Kidney epithelial cell (primary cell): ENCODE measurements at regions not wholly inside any gene's neighbourhood (a gene's known extent, or its start where the extent isn't known, plus 50 kb on each side); places are given as distances from the start of the nearest gene placed in this dataset.
"Not testable (repeated sequence)": the region's sequence is repeated elsewhere in the genome, so short reads cannot be mapped to it uniquely, and the experiment has no call there.

Experiments used
- DNase-seq: peaks from one replicate; pipeline ENCODE4 v3.0.0-alpha.2; 2010; ENCODE audit warnings: low read depth
- H3K27me3 ChIP-seq: 2 replicates; pipeline ENCODE4 v1.6.0; 2011; ENCODE audit warnings: low read length; ENCODE audit not compliant: control insufficient read depth, insufficient read depth
- H3K36me3 ChIP-seq: 2 replicates; pipeline ENCODE4 v1.5.1; 2011; ENCODE audit warnings: low read length; ENCODE audit not compliant: control insufficient read depth, insufficient read depth
- H3K4me3 ChIP-seq: 2 replicates; pipeline ENCODE4 v1.5.1; 2011; ENCODE audit warnings: low read depth, mild to moderate bottlenecking, control low read depth, low read length
- TF ChIP-seq, protein P1 (sequence below): IDR thresholded peaks from 2 replicates; pipeline ENCODE4 v1.5.1; 2011; ENCODE audit warnings: mild to moderate bottlenecking, moderate library complexity, low read length, control low read depth, inconsistent platforms; ENCODE audit not compliant: insufficient read depth, poor library complexity, severe bottlenecking

DNA sequence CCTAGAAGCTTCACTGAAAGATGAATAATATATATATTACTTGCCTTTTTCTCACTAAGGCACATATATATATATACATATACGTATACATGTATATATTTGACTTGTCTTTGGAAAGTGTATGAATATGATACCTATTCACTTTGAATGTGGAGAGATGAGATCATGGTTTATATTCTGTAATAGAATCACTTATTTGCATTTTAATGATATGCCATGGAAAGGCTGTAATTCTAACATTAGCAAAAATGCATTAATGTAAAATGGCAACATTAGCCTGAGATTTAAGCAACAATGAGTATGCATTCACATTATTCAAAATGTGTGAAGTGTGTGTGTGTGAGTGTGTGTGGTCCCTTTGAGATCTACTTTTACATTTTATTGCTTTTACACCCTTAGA is 54.5 kb upstream of the PRKD1 start:
- no peaks in the 10 kb centered on the region for H3K36me3 ChIP-seq
- TF ChIP-seq, protein P1, sequence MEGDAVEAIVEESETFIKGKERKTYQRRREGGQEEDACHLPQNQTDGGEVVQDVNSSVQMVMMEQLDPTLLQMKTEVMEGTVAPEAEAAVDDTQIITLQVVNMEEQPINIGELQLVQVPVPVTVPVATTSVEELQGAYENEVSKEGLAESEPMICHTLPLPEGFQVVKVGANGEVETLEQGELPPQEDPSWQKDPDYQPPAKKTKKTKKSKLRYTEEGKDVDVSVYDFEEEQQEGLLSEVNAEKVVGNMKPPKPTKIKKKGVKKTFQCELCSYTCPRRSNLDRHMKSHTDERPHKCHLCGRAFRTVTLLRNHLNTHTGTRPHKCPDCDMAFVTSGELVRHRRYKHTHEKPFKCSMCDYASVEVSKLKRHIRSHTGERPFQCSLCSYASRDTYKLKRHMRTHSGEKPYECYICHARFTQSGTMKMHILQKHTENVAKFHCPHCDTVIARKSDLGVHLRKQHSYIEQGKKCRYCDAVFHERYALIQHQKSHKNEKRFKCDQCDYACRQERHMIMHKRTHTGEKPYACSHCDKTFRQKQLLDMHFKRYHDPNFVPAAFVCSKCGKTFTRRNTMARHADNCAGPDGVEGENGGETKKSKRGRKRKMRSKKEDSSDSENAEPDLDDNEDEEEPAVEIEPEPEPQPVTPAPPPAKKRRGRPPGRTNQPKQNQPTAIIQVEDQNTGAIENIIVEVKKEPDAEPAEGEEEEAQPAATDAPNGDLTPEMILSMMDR, result no peak
- DNase-seq, result no peak
- no peaks in the 10 kb centered on the region for H3K27me3 ChIP-seq
- H3K4me3 ChIP-seq, result no peak overlapping the region

DNA sequence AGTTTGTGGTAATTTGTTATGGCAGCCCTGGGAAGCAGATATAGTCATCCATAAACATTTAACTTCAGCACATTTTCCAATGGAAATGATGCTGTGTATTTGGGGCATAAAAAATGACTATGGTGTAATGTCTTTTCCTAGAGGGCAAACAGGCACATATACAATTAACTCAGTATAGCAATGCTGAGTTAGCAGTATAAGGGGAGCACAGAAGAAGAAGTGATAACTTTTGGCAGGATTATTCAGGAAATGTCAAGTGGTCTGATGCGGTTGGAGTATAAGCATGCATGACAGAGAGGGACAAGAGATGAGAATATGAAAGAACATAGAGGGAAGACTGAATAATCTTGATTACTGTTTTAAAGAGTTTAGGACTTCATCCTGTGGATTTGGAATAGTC is 55.3 kb upstream of the PRKD1 start:
- Histone ChIP-seq H3K36me3 (no peaks in the 10 kb centered on the region), H3K27me3 (no peaks in the 10 kb centered on the region), H3K4me3 (no peak overlapping the region)
- no peak for DNase-seq
- TF ChIP-seq, protein P1, result no peak

GRCh38 chr14:29990344-29990857 is 62.8 kb upstream of the PRKD1 start:
- not testable (repeated sequence) for H3K27me3 ChIP-seq

GRCh38 chr14:29990993-29991392 is 63.3 kb upstream of the PRKD1 start:
- no peaks in the 10 kb centered on the region for H3K27me3 ChIP-seq
- TF ChIP-seq, protein P1, result no peak
- H3K4me3 ChIP-seq, result no peak overlapping the region
- no peak for DNase-seq
- no peaks in the 10 kb centered on the region for H3K36me3 ChIP-seq

More at GRCh38 chr14:29990344-29990857, 62.8 kb upstream of the PRKD1 start:
- not testable (repeated sequence) for H3K4me3 ChIP-seq, H3K36me3 ChIP-seq, DNase-seq

DNA sequence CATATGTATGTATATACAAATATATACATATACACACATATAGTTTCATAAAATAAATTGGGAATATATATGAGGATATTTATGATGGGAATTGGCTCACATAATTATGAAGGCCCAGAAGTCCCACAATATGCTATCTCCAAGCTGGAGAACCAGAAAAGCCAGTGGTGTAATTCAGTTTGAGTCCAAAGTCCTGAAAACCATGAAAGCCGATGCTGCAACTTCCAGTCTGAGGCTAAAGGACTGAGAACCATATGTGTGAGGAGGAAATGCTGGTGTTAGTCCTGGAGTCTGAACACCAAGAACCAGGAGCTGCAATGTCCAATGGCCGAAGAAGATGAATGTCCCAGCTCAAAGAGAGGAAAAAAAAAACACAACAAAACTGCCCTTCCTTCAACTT is 65.5 kb upstream of the PRKD1 start:
- TF ChIP-seq, protein P1, result no peak
- Histone ChIP-seq H3K4me3 (no peak overlapping the region), H3K36me3 (no peaks in the 10 kb centered on the region), H3K27me3 (no peaks in the 10 kb centered on the region)
- no peak for DNase-seq

DNA sequence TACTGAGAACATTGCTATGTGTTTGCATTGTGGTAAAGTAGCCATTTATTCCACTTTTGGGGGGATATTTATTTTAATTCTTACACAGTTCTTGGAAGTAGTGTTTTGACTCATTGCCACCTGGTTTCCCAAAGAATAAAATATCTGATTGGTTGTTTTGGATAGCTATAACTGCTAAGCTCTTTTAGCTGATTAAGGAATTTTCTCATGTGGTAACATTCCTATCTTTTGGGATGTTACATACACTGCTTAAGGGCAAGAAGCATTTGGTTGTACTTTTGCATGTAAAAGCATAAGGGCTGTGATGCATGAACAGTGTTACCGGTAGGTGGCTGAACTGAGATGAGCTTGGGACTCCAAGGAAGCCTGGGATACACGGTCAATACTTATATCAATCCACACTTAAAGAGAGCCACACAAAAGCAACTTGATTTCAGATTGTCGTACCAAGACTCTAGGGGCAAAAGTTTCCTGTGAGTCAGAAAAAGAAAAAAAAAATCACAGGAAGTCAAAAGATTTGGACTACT is 71.4 kb upstream of the PRKD1 start:
- no peaks in the 10 kb centered on the region for H3K27me3 ChIP-seq
- H3K4me3 ChIP-seq, result no peak overlapping the region
- H3K36me3 ChIP-seq, result no peaks in the 10 kb centered on the region
- no peak for DNase-seq
- TF ChIP-seq, protein P1, result peak; percentile 26
